Activated CD4-positive, alpha-beta memory T cell treated with anti-CD3 and anti-CD28 coated beads, Interleukin-2, amount 10 ng/mL, durations not matched to agents 7 days and 5 days (primary cell): ENCODE measurements at regions not wholly inside any gene's neighbourhood (a gene's known extent, or its start where the extent isn't known, plus 50 kb on each side); places are given as distances from the start of the nearest gene placed in this dataset.

Source experiments
- CTCF ChIA-PET: fragments of 350-600 bp; sonication (Branson Sonifier 250); formaldehyde crosslinking; loops from one replicate; lab custom pipeline; 2021; ENCODE audit warnings: antibody characterized with exemption, inconsistent platforms; lab: Charles Lee
- POLR2A ChIA-PET: fragments of 350-600 bp; sonication (Branson Sonifier 250); formaldehyde crosslinking; loops from one replicate; lab custom pipeline; 2021; ENCODE audit warnings: antibody characterized with exemption; lab: Charles Lee
- DNase-seq: peaks from one replicate; pipeline ENCODE4 v3.0.0-alpha.2; 2020
- H3K27ac Mint-ChIP-seq: one replicate; pipeline ENCODE4 v1.8.0; 2021; ENCODE audit warnings: mild to moderate bottlenecking, mixed read lengths
- H3K27me3 Mint-ChIP-seq: one replicate; pipeline ENCODE4 v1.8.0; 2021; ENCODE audit warnings: mixed read lengths
- H3K36me3 Mint-ChIP-seq: one replicate; pipeline ENCODE4 v1.8.0; 2021; ENCODE audit warnings: low read depth, mixed read lengths
- H3K4me1 Mint-ChIP-seq: one replicate; pipeline ENCODE4 v1.8.0; 2021; ENCODE audit warnings: mixed read lengths
- H3K4me3 Mint-ChIP-seq: one replicate; pipeline ENCODE4 v1.8.0; 2021; ENCODE audit warnings: mild to moderate bottlenecking, mixed read lengths
- H3K9me3 Mint-ChIP-seq: one replicate; pipeline ENCODE4 v1.8.0; 2021; ENCODE audit warnings: mixed read lengths

DNA sequence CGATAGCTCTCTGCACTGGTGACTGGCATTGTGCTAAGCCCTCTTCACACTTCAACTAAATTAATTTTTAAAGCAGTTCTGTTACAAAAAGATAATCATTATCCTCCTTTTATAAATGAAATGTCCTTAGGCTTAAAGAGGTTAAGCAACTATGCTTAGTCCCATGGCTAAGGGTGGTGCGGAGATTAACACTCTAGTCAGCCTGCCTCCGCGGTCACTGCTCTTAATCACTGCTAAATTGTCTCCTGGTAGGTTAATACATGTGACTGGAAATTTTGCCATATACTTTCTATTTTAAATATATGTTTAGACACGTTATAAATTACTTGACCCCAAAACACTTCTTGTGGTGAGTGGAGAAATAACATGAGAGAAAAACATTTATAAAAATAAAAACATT lies 473.7 kb downstream of the CENPC start:
- Mint-ChIP-seq H3K36me3 (no peaks in the 10 kb centered on the region), H3K4me1 (no peaks in the 10 kb centered on the region), H3K27me3 (no peaks in the 10 kb centered on the region), H3K4me3 (no peak overlapping the region), H3K27ac (no peak overlapping the region), H3K9me3 (peaks cover 8% of the 10 kb centered on the region)
- POLR2A ChIA-PET: no interaction called here
- CTCF ChIA-PET: no interaction called here
- no peak for DNase-seq

DNA sequence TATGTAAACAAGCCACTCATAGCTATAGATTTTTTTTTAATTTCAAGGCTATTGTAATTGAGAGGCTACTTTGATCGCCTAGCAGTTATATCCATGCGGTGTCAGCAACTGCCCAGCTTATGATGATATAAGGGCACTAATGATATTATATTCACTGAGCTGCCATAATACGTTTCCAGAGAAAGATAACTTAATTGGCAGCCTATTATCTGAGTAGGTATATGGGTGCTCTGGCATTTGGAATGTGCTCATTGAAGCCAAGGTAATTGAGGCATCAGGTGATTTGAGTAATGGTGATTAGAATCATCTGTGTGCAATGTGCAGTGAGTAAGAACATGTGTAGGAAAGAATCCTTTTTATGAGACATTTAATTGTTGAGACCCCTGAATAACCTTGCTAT lies 490.0 kb downstream of the CENPC start:
- Mint-ChIP-seq H3K4me1 (no peaks in the 10 kb centered on the region), H3K4me3 (no peak overlapping the region), H3K27ac (no peak overlapping the region), H3K36me3 (no peaks in the 10 kb centered on the region), H3K27me3 (no peaks in the 10 kb centered on the region), H3K9me3 (no peaks in the 10 kb centered on the region)
- no peak for DNase-seq
- ChIA-PET POLR2A (no interaction called here), CTCF (no interaction called here)

DNA sequence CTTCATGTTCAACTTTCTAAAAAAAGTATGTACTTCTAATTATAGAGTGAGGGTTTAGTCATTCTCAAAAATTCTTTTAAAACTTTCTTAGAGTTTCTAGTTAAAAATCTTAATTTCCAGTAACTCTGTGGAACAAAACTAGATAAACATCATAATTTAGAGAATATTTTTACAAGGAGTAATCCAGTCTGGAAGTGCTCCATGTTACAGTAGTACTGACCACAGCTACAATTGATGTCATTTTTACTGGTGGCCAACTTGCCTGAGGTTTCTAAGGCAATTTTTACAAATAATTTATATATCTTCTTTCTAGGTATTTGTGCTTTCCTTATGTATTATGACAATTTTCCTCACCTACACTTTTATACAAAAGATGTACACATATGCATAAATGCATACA lies 490.4 kb downstream of the CENPC start:
- Mint-ChIP-seq H3K36me3 (no peaks in the 10 kb centered on the region), H3K27me3 (no peaks in the 10 kb centered on the region), H3K4me3 (no peak overlapping the region), H3K27ac (no peak overlapping the region), H3K9me3 (no peaks in the 10 kb centered on the region), H3K4me1 (no peaks in the 10 kb centered on the region)
- DNase-seq: no peak
- POLR2A ChIA-PET: no interaction called here
- CTCF ChIA-PET: no interaction called here

DNA sequence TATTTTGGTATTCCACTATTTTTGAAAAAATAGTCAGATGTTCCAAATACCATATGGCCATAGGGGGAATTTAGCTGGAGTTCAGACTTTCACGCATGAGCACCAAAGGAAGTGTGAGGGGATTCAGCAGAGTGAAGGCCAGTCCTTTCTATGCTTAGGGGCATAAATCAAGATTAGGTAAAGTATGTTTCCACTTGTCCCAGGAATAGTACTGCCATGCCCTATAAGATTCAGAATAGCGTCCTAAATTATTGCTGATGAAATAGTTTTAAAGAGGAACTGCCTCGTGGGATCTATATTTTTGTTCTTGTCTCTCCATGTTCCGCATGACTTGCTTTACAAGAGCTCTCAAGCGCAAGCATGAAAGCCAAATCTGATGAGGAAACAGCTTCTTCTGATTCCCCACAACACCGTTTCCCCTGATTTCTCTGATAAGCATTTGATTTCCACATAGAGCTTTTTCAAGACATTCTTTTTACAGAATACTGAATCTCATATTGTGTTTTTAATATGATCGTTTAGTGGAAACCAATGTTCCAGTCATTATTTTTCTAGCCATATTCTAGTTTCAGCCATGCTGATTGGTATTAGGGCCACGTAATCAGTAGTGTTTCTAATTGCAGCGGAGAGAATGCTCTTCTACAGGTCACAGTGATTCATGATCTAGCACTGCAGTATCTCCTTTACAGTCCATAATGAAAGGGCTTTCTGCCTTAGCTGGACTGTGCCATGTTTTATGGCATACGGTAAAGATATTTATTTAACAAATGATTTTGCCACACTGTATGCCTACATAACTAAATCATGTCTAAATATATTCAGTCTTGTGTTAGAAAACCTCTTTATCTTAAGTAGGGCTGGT lies 492.3 kb downstream of the CENPC start:
- ChIA-PET POLR2A (no interaction called here), CTCF (no interaction called here)
- no peaks in the 10 kb centered on the region for H3K4me1 Mint-ChIP-seq
- H3K27me3 Mint-ChIP-seq: no peaks in the 10 kb centered on the region
- H3K36me3 Mint-ChIP-seq: no peaks in the 10 kb centered on the region
- no peak overlapping the region for H3K4me3 Mint-ChIP-seq
- no peak for DNase-seq
- H3K27ac Mint-ChIP-seq: no peak overlapping the region
- no peaks in the 10 kb centered on the region for H3K9me3 Mint-ChIP-seq

DNA sequence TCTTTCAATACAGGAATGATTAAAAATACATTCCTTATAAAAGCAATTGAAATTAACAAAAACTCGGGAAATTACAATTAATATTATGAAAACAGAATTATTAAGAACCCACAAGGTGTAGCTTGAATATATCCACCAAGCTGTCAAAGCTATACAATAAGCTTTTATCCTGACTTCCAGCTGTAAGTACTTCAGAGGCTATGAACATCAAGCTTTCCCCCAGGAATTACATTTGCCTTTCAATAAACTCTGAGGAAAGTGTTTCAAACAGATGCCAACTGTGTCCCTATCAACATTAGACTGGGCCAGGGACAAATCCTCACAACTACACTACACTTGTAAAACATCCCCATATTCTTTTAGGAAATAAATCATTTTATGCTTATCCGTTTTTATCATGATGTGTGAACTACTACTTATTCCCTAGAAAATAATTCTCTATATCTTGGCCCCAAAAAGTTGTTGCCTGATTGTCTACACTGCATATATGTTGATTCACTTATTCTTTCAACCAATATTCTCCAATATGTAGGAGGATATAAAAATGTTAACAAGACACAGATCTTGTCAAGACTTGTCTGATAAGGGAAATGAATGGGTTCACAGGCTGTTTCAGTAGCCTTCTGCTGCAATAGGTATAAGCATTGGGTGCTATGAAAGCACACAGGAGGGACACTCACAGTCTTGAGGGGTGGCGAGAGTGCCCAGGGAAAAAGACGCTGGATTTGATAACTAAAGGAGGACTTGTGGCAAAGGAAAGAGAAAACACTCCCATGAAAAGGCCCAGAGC lies 494.1 kb downstream of the CENPC start:
- H3K36me3 Mint-ChIP-seq: no peaks in the 10 kb centered on the region
- no peak overlapping the region for H3K4me3 Mint-ChIP-seq
- no peaks in the 10 kb centered on the region for H3K27me3 Mint-ChIP-seq
- no peak for DNase-seq
- no peaks in the 10 kb centered on the region for H3K4me1 Mint-ChIP-seq
- CTCF ChIA-PET: no interaction called here
- H3K27ac Mint-ChIP-seq: no peak overlapping the region
- no peaks in the 10 kb centered on the region for H3K9me3 Mint-ChIP-seq
- POLR2A ChIA-PET: no interaction called here

DNA sequence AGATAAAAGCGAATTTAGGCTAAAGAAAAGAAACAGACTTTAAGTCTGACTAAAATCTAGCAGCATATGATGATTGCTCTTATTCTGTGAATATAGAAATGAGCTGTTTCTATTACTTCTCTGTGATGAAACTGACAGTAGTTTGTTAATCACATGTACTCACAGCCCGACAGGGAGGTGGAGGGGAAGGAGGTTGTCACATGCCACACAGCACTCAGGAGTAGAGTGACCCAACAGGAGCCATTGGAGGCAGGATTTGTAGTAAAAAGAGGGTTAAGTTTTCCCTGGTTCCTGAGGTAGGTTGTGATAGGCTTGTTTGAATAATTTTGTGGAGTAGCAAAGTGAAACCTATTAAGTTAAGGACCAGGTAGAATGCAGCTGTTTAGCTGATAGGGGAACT lies 495.9 kb downstream of the CENPC start:
- H3K9me3 Mint-ChIP-seq: no peaks in the 10 kb centered on the region
- no peaks in the 10 kb centered on the region for H3K27me3 Mint-ChIP-seq
- H3K27ac Mint-ChIP-seq: no peak overlapping the region
- POLR2A ChIA-PET: no interaction called here
- CTCF ChIA-PET: no interaction called here
- H3K4me3 Mint-ChIP-seq: no peak overlapping the region
- no peak for DNase-seq
- H3K4me1 Mint-ChIP-seq: no peaks in the 10 kb centered on the region
- H3K36me3 Mint-ChIP-seq: no peaks in the 10 kb centered on the region

DNA sequence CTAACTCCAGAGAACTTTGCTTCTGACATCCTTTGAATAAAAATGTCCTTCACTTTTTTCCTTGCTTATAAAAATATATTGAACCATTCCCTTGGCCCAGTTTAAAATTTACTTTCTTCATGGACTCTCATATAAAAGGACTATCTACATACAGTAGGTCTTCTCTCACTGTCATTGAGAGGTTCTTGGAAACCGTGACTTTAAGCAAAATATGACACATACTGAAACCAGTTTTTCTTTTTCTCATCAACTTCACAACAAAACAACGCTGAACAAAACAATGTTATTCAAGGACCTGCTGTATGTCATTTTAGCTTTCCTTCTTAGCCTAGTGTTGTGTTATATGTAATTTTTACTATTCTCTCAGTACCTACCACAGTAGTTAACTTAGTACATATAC lies 496.8 kb downstream of the CENPC start:
- POLR2A ChIA-PET: no interaction called here
- H3K27me3 Mint-ChIP-seq: no peaks in the 10 kb centered on the region

DNA sequence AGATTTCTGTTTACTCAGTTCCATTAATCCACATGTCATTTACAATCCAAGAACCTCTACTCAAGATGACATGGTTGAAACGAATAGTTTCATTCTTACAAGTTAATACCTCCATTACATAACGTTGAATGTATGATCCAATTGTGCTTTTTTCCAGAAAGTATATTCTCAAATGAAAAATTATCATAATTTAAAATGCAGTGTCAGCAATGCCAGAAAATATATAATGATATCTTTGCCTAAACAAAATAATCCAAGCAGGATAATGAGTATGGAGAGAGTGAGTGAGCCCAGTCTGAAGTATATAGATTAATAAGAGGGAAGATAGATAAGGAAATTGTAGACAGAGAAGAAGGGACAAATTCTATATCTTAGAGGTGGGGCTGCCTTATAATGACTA lies 505.0 kb downstream of the CENPC start:
- H3K36me3 Mint-ChIP-seq: no peaks in the 10 kb centered on the region
- no peak overlapping the region for H3K4me3 Mint-ChIP-seq
- DNase-seq: no peak
- no peak overlapping the region for H3K27ac Mint-ChIP-seq
- ChIA-PET POLR2A (no interaction called here), CTCF (no interaction called here)
- peaks cover 2% of the 10 kb centered on the region for H3K9me3 Mint-ChIP-seq
- no peaks in the 10 kb centered on the region for H3K27me3 Mint-ChIP-seq
- H3K4me1 Mint-ChIP-seq: no peaks in the 10 kb centered on the region

More for the DNA sequence above, 496.8 kb downstream of the CENPC start:
- H3K4me1 Mint-ChIP-seq: no peaks in the 10 kb centered on the region
- no peak overlapping the region for H3K4me3 Mint-ChIP-seq
- no peaks in the 10 kb centered on the region for H3K36me3 Mint-ChIP-seq
- no peaks in the 10 kb centered on the region for H3K9me3 Mint-ChIP-seq
- DNase-seq: no peak
- CTCF ChIA-PET: no interaction called here
- H3K27ac Mint-ChIP-seq: no peak overlapping the region

DNA sequence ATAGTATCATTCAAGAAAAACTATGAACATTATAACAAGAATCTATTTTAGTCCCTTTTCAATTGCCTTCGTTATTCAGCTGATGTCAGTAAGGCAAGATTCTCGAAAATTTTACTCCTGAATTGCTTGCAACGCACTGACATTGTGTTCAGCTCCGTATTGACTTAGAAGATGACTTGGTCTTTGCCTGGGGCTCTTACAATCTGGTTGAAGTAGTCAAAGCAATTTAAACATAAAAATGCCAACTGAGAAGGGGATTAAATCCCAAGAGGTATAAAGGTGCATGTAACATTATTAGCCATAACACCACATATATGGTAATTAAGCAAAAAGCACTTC lies 507.1 kb downstream of the CENPC start:
- POLR2A ChIA-PET: no interaction called here
- no peaks in the 10 kb centered on the region for H3K27me3 Mint-ChIP-seq
- H3K4me1 Mint-ChIP-seq: no peaks in the 10 kb centered on the region
- no peaks in the 10 kb centered on the region for H3K36me3 Mint-ChIP-seq
- CTCF ChIA-PET: no interaction called here
- no peak for DNase-seq
- H3K27ac Mint-ChIP-seq: no peak overlapping the region
- H3K9me3 Mint-ChIP-seq: peaks cover 2% of the 10 kb centered on the region
- no peak overlapping the region for H3K4me3 Mint-ChIP-seq

DNA sequence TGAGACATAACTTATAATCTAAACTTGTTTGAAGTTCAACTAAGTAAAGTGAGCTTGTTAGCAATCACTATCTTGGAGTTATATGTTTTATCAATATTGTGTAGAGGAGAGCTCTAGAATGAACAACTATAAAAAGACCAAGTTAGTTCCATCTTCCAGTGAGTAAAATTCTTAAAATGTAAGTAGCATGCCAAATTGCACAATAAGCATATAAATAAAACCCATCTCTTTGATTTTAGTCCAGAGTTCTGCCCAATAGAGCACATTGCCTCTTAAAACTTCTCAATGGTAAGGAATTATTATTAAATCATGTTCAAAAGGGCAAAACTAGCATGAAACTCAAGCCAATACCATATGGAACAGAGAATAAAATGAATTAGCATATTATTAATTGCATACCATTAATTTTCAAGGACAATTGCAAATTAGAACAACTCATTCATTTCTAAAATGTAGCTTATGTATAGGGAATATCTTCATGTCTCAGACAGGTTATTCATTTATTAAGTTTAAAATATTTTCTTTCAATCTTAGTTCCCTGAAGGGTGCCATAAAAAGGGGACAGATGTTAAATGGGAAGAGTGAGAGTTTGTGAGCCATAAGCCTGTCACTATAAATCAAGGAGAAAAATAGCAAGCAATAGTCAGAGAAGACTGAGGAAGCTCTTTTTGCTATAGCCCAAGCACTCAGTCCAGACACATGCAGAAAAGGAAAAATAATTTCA lies 507.6 kb downstream of the CENPC start:
- Mint-ChIP-seq H3K4me3 (no peak overlapping the region), H3K36me3 (no peaks in the 10 kb centered on the region), H3K9me3 (peaks cover 2% of the 10 kb centered on the region), H3K27me3 (no peaks in the 10 kb centered on the region), H3K4me1 (no peaks in the 10 kb centered on the region), H3K27ac (no peak overlapping the region)
- DNase-seq: no peak
- POLR2A ChIA-PET: no interaction called here
- CTCF ChIA-PET: no interaction called here

DNA sequence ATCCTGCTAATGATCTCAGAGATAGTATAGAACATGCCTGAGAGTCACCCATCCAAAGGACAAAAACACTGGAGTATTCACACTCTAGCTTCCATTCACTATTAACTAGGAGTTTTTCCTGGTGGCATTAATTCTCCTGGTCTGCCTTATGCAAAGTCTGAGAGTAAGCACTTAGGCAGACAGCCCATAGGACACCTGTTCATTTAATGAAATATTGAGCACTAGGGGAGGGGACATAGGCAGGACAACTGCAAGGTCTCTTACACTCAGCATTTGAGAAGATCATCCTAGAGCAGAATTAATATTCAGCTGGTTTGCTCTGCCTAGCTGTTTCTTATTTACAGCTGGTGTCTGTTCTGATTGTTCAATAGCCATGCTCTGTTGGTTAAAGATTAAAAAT lies 508.5 kb downstream of the CENPC start:
- Mint-ChIP-seq H3K4me3 (no peak overlapping the region), H3K27me3 (no peaks in the 10 kb centered on the region), H3K9me3 (peaks cover 2% of the 10 kb centered on the region), H3K27ac (no peak overlapping the region), H3K4me1 (no peaks in the 10 kb centered on the region), H3K36me3 (no peaks in the 10 kb centered on the region)
- CTCF ChIA-PET: no interaction called here
- POLR2A ChIA-PET: no interaction called here
- no peak for DNase-seq

DNA sequence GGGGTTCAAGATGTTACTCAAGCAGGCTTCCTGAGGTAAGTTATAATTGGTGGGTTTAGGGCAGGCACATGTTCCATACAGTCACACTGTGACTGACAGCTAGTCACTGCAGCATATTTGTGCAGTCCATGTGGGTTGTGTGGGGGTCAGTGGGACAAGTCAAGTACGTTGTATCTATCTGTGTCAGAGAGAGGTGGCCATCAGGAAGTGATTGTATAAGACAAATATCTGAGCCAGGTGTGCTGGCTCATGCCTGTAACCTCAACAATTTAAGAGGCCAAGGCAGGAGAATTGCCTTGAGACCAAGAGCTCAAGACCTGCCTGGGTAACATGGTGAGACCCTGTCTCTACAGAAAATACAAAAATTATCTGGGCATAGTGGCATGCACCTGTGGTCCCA lies 509.3 kb downstream of the CENPC start:
- Mint-ChIP-seq H3K4me1 (no peaks in the 10 kb centered on the region), H3K36me3 (no peaks in the 10 kb centered on the region), H3K27ac (no peak overlapping the region), H3K4me3 (no peak overlapping the region), H3K27me3 (no peaks in the 10 kb centered on the region), H3K9me3 (peaks cover 2% of the 10 kb centered on the region)
- no peak for DNase-seq
- CTCF ChIA-PET: no interaction called here
- POLR2A ChIA-PET: no interaction called here

DNA sequence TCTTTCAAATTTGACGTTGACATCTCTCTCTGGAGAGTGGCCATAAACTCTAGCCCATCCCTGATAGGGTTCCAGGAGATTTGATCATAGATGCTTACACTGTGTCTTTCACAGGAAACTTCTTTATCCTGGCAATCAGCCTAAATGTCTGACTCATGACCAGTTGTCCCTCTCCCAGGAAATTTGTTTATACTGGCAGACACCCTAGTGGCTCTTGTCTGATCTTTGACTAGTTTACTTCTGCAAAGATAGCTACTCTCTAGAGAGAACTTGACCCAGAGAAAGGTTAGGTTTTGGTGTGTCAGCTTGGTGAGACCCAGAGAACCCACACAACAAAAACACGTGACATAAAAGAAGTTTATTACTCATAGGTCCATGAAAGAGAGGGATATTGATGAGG lies 509.8 kb downstream of the CENPC start:
- Mint-ChIP-seq H3K4me3 (no peak overlapping the region), H3K4me1 (no peaks in the 10 kb centered on the region), H3K36me3 (no peaks in the 10 kb centered on the region), H3K27ac (no peak overlapping the region), H3K9me3 (peaks cover 2% of the 10 kb centered on the region), H3K27me3 (no peaks in the 10 kb centered on the region)
- no peak for DNase-seq
- POLR2A ChIA-PET: no interaction called here
- CTCF ChIA-PET: no interaction called here
